Astrocyte (in vitro differentiated cells and primary cell): ENCODE measurements at regions not wholly inside any gene's neighbourhood (a gene's known extent, or its start where the extent isn't known, plus 50 kb on each side); places are given as distances from the start of the nearest gene placed in this dataset.

ENCODE experiments used
- EZH2 ChIP-seq: IDR thresholded peaks from 2 replicates; pipeline ENCODE4 v1.6.1; 2012; ENCODE audit warnings: mild to moderate bottlenecking, low read length, inconsistent platforms; ENCODE audit not compliant: insufficient read depth
- TF ChIP-seq, protein P1 (sequence below): IDR thresholded peaks from 2 replicates; pipeline ENCODE4 v1.5.1; 2011; ENCODE audit warnings: low read depth, mild to moderate bottlenecking, inconsistent platforms, low read length, moderate library complexity; ENCODE audit not compliant: insufficient read depth

GRCh38 chr3:104952146-104952972 is 414.4 kb upstream of the ALCAM start:
- TF ChIP-seq, protein P1, sequence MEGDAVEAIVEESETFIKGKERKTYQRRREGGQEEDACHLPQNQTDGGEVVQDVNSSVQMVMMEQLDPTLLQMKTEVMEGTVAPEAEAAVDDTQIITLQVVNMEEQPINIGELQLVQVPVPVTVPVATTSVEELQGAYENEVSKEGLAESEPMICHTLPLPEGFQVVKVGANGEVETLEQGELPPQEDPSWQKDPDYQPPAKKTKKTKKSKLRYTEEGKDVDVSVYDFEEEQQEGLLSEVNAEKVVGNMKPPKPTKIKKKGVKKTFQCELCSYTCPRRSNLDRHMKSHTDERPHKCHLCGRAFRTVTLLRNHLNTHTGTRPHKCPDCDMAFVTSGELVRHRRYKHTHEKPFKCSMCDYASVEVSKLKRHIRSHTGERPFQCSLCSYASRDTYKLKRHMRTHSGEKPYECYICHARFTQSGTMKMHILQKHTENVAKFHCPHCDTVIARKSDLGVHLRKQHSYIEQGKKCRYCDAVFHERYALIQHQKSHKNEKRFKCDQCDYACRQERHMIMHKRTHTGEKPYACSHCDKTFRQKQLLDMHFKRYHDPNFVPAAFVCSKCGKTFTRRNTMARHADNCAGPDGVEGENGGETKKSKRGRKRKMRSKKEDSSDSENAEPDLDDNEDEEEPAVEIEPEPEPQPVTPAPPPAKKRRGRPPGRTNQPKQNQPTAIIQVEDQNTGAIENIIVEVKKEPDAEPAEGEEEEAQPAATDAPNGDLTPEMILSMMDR = no peak
- no peak for TF ChIP-seq EZH2
